Adrenal gland (tissue), 9 donors: ENCODE measurements at regions not wholly inside any gene's neighbourhood (a gene's known extent, or its start where the extent isn't known, plus 50 kb on each side); places are given as distances from the start of the nearest gene placed in this dataset.

Experiments
- DNase-seq, 7 donors: peaks; one replicate each; pipeline ENCODE4 v3.0.0-alpha.2; 2019 to 2020
- H3K27ac ChIP-seq, 5 donors: fragments of 200-600 bp; sonication (generic) in 4 of 5; 1 replicate in 3 of 5; 2 replicates in 2 of 5; pipeline versions ENCODE4 v1.5.1 to v1.8.0; 2016 to 2020; ENCODE audit warnings: mild to moderate bottlenecking in 1 of 5
- H3K27me3 ChIP-seq: fragments of 200-600 bp; 2 replicates; pipeline ENCODE4 v1.8.0; 2021
- H3K36me3 ChIP-seq, 2 donors: fragments of 200-600 bp; replicated peaks in 1 of 2; 1 replicate in 1 of 2; 2 replicates in 1 of 2; pipeline versions ENCODE4 v1.5.1 to v1.8.0; 2018 to 2022
- H3K4me1 ChIP-seq, 2 donors: fragments of 200-600 bp; replicated peaks in 1 of 2; 1 replicate in 1 of 2; 2 replicates in 1 of 2; pipeline versions ENCODE4 v1.5.1 to v1.8.0; 2018 to 2021
- H3K4me3 ChIP-seq, 4 donors: fragments of 200-600 bp; sonication (generic) in 3 of 4; one replicate each; pipeline ENCODE4 v1.5.1; 2016 to 2018
- H3K9me3 ChIP-seq, 3 donors: fragments of 200-600 bp; sonication (generic) in 1 of 3; replicated peaks in 1 of 3; 1 replicate in 2 of 3; 2 replicates in 1 of 3; pipeline versions ENCODE4 v1.5.1 to v1.8.0; 2016 to 2021
- POLR2A ChIP-seq, 2 donors: fragments of 450-650 bp; IDR thresholded peaks; one replicate each; pipeline ENCODE4 v1.6.1; 2017; ENCODE audit warnings: antibody characterized with exemption in 2 of 2, mild to moderate bottlenecking in 2 of 2, moderate library complexity in 1 of 2
- WGBS, 4 donors: extraction: QIAGEN DNeasy Blood & Tissue Kit in 2 of 4; methylation state at CpG; one replicate each; pipeline versions ENCODE4 v1.1.5 to v1.1.7; 2013 to 2017; 5-methylcytosine and 5-hydroxymethylcytosine counted together
- intact Hi-C, 2 donors: fragments of 100-400 bp; cut with DNase I; formaldehyde crosslinking; loops; one replicate each; pipeline versions ENCODE4 v1.14.1 to v1.15.0; 2022 to 2023
- TF ChIP-seq, protein P1 (sequence below), 6 experiments: fragments of 450-650 bp in 4 of 6; fragments of 200-600 bp in 2 of 6; sonication (generic) in 1 of 6; IDR thresholded peaks; 1 replicate in 5 of 6; 2 replicates in 1 of 6; pipeline versions ENCODE4 v1.5.1 to v1.8.0; 2016 to 2021; ENCODE audit warnings: antibody characterized with exemption in 6 of 6, mild to moderate bottlenecking in 2 of 6, moderate library complexity in 1 of 6
- donor health status: healthy with polysubstance abuse.
- donor health status: Bipolar disorder and iron deficiency.
- donor health status: DM: yes; HTN: yes; CAD: no.
- donor health status: DM: no; HTN: no; CAD: no.
- donor health status: DM: no; HTN: no; CAD: no.

- DNase-seq, result no peak
- Histone ChIP-seq H3K9me3 (no peaks in the 10 kb centered on the region), H3K36me3 (no peaks in the 10 kb centered on the region), H3K27me3 (no peaks in the 10 kb centered on the region), H3K4me3 (no peak overlapping the region), H3K4me1 (no peaks in the 10 kb centered on the region), H3K27ac (no peak overlapping the region)
- 93 to 99% (median 96%) methylated on average over 5 to 6 of the region's 6 CpGs for WGBS, 4 donors
- intact Hi-C loops, result no loop called here
- TF ChIP-seq, protein P1, sequence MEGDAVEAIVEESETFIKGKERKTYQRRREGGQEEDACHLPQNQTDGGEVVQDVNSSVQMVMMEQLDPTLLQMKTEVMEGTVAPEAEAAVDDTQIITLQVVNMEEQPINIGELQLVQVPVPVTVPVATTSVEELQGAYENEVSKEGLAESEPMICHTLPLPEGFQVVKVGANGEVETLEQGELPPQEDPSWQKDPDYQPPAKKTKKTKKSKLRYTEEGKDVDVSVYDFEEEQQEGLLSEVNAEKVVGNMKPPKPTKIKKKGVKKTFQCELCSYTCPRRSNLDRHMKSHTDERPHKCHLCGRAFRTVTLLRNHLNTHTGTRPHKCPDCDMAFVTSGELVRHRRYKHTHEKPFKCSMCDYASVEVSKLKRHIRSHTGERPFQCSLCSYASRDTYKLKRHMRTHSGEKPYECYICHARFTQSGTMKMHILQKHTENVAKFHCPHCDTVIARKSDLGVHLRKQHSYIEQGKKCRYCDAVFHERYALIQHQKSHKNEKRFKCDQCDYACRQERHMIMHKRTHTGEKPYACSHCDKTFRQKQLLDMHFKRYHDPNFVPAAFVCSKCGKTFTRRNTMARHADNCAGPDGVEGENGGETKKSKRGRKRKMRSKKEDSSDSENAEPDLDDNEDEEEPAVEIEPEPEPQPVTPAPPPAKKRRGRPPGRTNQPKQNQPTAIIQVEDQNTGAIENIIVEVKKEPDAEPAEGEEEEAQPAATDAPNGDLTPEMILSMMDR (IDR thresholded peaks at IDR 0.05), result no peak
- TF ChIP-seq POLR2A (IDR thresholded peaks at IDR 0.05), result no peak
These were observed 567.8 kb upstream of the TBX3 start for GRCh38 chr12:115251727-115252126.

GRCh38 chr12:115249671-115250278, 565.8 kb upstream of the TBX3 start:
- H3K9me3 ChIP-seq, result no peaks in the 10 kb centered on the region
- H3K27me3 ChIP-seq, result no peaks in the 10 kb centered on the region
- no peak overlapping the region for H3K4me3 ChIP-seq
- no peak for DNase-seq
- TF ChIP-seq, protein P1 (IDR thresholded peaks at IDR 0.05), result no peak
- no peak for TF ChIP-seq POLR2A (IDR thresholded peaks at IDR 0.05)
- WGBS, 4 donors, result 75 to 89% (median 84%) methylated on average over 3 of the region's 3 CpGs
- no peaks in the 10 kb centered on the region for H3K36me3 ChIP-seq
- no peaks in the 10 kb centered on the region for H3K4me1 ChIP-seq
- no peak overlapping the region for H3K27ac ChIP-seq
- intact Hi-C loops, result no loop called here

DNA sequence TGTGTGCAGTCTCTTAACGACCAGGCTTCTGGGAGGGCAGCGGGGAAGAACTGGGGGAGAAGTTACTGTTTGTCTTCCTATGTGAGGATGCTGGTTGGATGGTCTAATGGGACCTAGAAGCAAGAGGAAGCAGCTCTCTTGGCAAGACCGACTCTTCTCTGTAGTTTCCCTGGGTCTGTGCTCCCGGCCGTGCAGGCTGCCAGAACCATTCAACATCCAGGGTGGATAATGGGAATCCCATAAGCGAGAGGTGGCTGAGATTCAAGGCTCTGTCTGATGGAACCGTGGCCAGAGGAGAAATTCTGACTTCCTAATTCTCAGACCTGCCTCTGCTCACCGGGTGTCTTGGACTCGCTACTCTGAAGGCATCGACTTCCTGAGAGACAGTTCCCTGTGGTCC, 561.0 kb upstream of the TBX3 start:
- no peaks in the 10 kb centered on the region for H3K9me3 ChIP-seq
- 77 to 95% (median 85%) methylated on average over 6 to 10 of the region's 10 CpGs for WGBS, 4 donors
- no peak for DNase-seq
- H3K4me3 ChIP-seq, result no peak overlapping the region
- intact Hi-C loops, result no loop called here
- no peak for TF ChIP-seq POLR2A (IDR thresholded peaks at IDR 0.05)
- TF ChIP-seq, protein P1 (IDR thresholded peaks at IDR 0.05), result no peak
- H3K36me3 ChIP-seq, result no peaks in the 10 kb centered on the region
- H3K27me3 ChIP-seq, result no peaks in the 10 kb centered on the region
- no peaks in the 10 kb centered on the region for H3K4me1 ChIP-seq
- H3K27ac ChIP-seq, result no peak overlapping the region

GRCh38 chr12:115243933-115244628, 560.1 kb upstream of the TBX3 start:
- H3K4me1 ChIP-seq, result no peaks in the 10 kb centered on the region
- no peak for DNase-seq
- no peak overlapping the region for H3K27ac ChIP-seq
- intact Hi-C loops, result no loop called here
- TF ChIP-seq POLR2A (IDR thresholded peaks at IDR 0.05), result no peak
- TF ChIP-seq, protein P1 (IDR thresholded peaks at IDR 0.05), result no peak
- WGBS, 4 donors, result 66 to 91% (median 69%) methylated on average over 2 to 5 of the region's 5 CpGs
- H3K9me3 ChIP-seq, result no peaks in the 10 kb centered on the region
- H3K36me3 ChIP-seq, result no peaks in the 10 kb centered on the region
- no peak overlapping the region for H3K4me3 ChIP-seq
- H3K27me3 ChIP-seq, result no peaks in the 10 kb centered on the region
